HEK293T (cell line): ENCODE measurements at regions not wholly inside any gene's neighbourhood (a gene's known extent, or its start where the extent isn't known, plus 50 kb on each side); places are given as distances from the start of the nearest gene placed in this dataset.

Experiments
- CTCF ChIA-PET: fragments of 350-600 bp; formaldehyde crosslinking; extraction: SDS; loops from one replicate; lab custom pipeline; 2021; ENCODE audit warnings: antibody characterized with exemption, inconsistent platforms; lab: Yijun Ruan, JAX
- POLR2A ChIA-PET: fragments of 350-600 bp; formaldehyde crosslinking; extraction: SDS; loops from one replicate; lab custom pipeline; 2020; ENCODE audit warnings: antibody characterized with exemption, inconsistent platforms; lab: Yijun Ruan, JAX
- DNase-seq: peaks from one replicate; pipeline ENCODE4 v3.0.0; 2012; ENCODE audit warnings: mixed read lengths; ENCODE audit errors: extremely low spot score
- ARNT ChIP-seq: fragments of 450-650 bp; IDR thresholded peaks from 2 replicates; pipeline ENCODE4 v1.6.1; 2017; ENCODE audit warnings: mild to moderate bottlenecking
- BHLHE40 ChIP-seq: fragments of 450-650 bp; IDR thresholded peaks from 2 replicates; pipeline ENCODE4 v1.6.1; 2016; ENCODE audit warnings: mild to moderate bottlenecking, moderate library complexity, borderline replicate concordance
- CTBP1 ChIP-seq: fragments of 450-650 bp; IDR thresholded peaks from 2 replicates; pipeline ENCODE4 v1.6.1; 2016; ENCODE audit warnings: borderline replicate concordance
- ELF4 ChIP-seq: fragments of 450-650 bp; IDR thresholded peaks from 2 replicates; pipeline ENCODE4 v1.6.1; 2017; ENCODE audit warnings: antibody characterized with exemption
- FOXA1 ChIP-seq: fragments of 450-650 bp; IDR thresholded peaks from 2 replicates; pipeline ENCODE4 v1.6.1; 2016; ENCODE audit warnings: mild to moderate bottlenecking
- FOXK2 ChIP-seq: fragments of 450-650 bp; IDR thresholded peaks from 2 replicates; pipeline ENCODE4 v1.6.1; 2016; ENCODE audit warnings: mild to moderate bottlenecking
- FOXM1 ChIP-seq: fragments of 450-650 bp; IDR thresholded peaks from 2 replicates; pipeline ENCODE4 v1.6.1; 2017; ENCODE audit warnings: mild to moderate bottlenecking, borderline replicate concordance
- HDGF ChIP-seq: fragments of 450-650 bp; IDR thresholded peaks from 2 replicates; pipeline ENCODE4 v1.6.1; 2017; ENCODE audit warnings: antibody characterized with exemption, borderline replicate concordance
- L3MBTL2 ChIP-seq: fragments of 450-650 bp; conservative IDR thresholded peaks from 2 replicates; pipeline ENCODE4 v1.6.1; 2016; ENCODE audit warnings: mild to moderate bottlenecking
- LEF1 ChIP-seq: fragments of 450-650 bp; IDR thresholded peaks from 2 replicates; pipeline ENCODE4 v1.6.1; 2017; ENCODE audit warnings: mild to moderate bottlenecking, borderline replicate concordance
- NFRKB ChIP-seq: fragments of 450-650 bp; IDR thresholded peaks from 2 replicates; pipeline ENCODE4 v1.6.1; 2016; ENCODE audit warnings: mild to moderate bottlenecking, moderate library complexity
- PKNOX1 ChIP-seq: fragments of 450-650 bp; IDR thresholded peaks from 2 replicates; pipeline ENCODE4 v1.6.1; 2016
- SP1 ChIP-seq: fragments of 450-650 bp; IDR thresholded peaks from 2 replicates; pipeline ENCODE4 v1.6.1; 2017
- SUZ12 ChIP-seq: fragments of 450-650 bp; IDR thresholded peaks from 2 replicates; pipeline ENCODE4 v1.6.1; 2016; ENCODE audit warnings: mild to moderate bottlenecking
- TARDBP ChIP-seq: fragments of 450-650 bp; IDR thresholded peaks from 2 replicates; pipeline ENCODE4 v1.6.1; 2016
- ZNF384 ChIP-seq: fragments of 450-650 bp; IDR thresholded peaks from 2 replicates; pipeline ENCODE4 v1.6.1; 2016

- no peak for DNase-seq
- no peak for TF ChIP-seq ZNF384
- no peak for TF ChIP-seq BHLHE40
- TF ChIP-seq HDGF = no peak
- no peak for TF ChIP-seq SUZ12
- no peak for TF ChIP-seq SP1
- no peak for TF ChIP-seq ARNT
- TF ChIP-seq L3MBTL2 = no peak
- no peak for TF ChIP-seq LEF1
- no peak for TF ChIP-seq FOXM1
- POLR2A ChIA-PET = no interaction called here
- CTCF ChIA-PET = no interaction called here
Observed at GRCh38 chr11:122044086-122044485, 71.9 kb downstream of the BLID start.

GRCh38 chr11:122042981-122043380, 73.0 kb downstream of the BLID start:
- POLR2A ChIA-PET = no interaction called here
- CTCF ChIA-PET = no interaction called here
- DNase-seq = no peak
- TF ChIP-seq CTBP1 (no peak), FOXA1 (no peak), TARDBP (no peak)

- TF ChIP-seq FOXM1 (no peak), FOXA1 (no peak), ELF4 (no peak), SUZ12 (no peak), ARNT (no peak), CTBP1 (no peak), TARDBP (no peak), NFRKB (no peak), HDGF (no peak), SP1 (no peak), L3MBTL2 (no peak), PKNOX1 (no peak), LEF1 (no peak), FOXK2 (no peak), ZNF384 (no peak), BHLHE40 (no peak)
- CTCF ChIA-PET = no interaction called here
- DNase-seq = no peak
- POLR2A ChIA-PET = no interaction called here
Observed at GRCh38 chr11:122040464-122040863, 75.6 kb downstream of the BLID start.

DNA sequence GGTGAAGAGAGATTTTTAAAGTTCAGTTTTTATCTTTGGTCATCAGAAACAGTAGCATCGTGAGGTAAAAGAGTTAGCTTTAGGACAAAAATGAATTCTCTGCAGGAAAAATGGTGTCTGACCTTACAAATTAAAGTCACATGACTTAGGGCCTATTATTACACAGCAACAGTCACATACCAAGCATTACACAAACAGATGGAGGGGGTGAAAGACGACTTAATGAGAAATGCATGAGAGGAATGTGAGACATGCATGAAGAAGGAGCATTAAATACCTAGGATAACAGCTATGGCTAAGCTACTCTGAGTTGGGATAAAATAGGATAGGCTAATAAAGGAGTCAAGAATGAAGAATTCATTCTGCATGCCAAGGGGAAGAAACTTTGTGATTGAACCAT, 77.5 kb downstream of the BLID start:
- DNase-seq = no peak
- CTCF ChIA-PET = no interaction called here
- TF ChIP-seq SUZ12 (no peak), NFRKB (no peak), SP1 (no peak), LEF1 (no peak), FOXA1 (no peak), BHLHE40 (no peak), FOXK2 (no peak)
- POLR2A ChIA-PET = no interaction called here

DNA sequence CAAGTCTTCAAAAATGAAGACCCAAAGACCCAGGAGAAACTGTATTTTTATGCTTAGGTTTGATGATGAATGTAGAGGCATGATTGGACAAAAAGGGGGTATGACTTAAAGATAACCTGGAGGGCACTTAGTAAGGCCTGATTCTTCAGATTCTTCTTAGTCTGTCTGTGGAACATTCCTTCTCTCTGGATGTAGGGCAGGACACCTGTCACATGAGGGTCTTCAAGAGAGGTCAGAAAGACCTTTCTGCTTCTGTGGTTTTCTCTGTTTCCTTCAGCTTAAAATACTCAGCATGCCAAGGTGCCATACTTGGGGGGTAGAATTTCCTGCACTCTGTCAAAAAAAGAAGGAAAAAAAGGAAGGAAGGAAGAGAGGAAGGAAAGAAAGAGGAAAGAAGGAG, 78.1 kb downstream of the BLID start:
- POLR2A ChIA-PET = no interaction called here
- CTCF ChIA-PET = no interaction called here
- TF ChIP-seq CTBP1 (no peak), NFRKB (no peak), BHLHE40 (no peak), ELF4 (no peak), TARDBP (no peak), FOXA1 (no peak), PKNOX1 (no peak), LEF1 (no peak), FOXM1 (no peak), SP1 (no peak), FOXK2 (no peak)
- no peak for DNase-seq

GRCh38 chr11:122036493-122036892, 79.5 kb downstream of the BLID start:
- DNase-seq = no peak
- no peak for TF ChIP-seq SUZ12
- no peak for TF ChIP-seq TARDBP
- no peak for TF ChIP-seq FOXM1
- no peak for TF ChIP-seq CTBP1
- TF ChIP-seq NFRKB = no peak
- TF ChIP-seq ELF4 = no peak
- TF ChIP-seq ZNF384 = no peak
- no peak for TF ChIP-seq FOXK2
- TF ChIP-seq ARNT = no peak
- TF ChIP-seq FOXA1 = no peak
- no peak for TF ChIP-seq LEF1
- no peak for TF ChIP-seq HDGF
- TF ChIP-seq BHLHE40 = no peak
- TF ChIP-seq PKNOX1 = no peak
- TF ChIP-seq SP1 = no peak
- TF ChIP-seq L3MBTL2 = no peak
- ChIA-PET CTCF (no interaction called here), POLR2A (no interaction called here)
